ENCODE measurements at regions not wholly inside any gene's neighbourhood (a gene's known extent, or its start where the extent isn't known, plus 50 kb on each side); places are given as distances from the start of the nearest gene placed in this dataset.

GRCh38 chr11:95717314-95717713 is 72.3 kb downstream of the FAM76B start:
- DNase-seq (ENCODE audit: low read depth in 1 of 2, low spot score in 1 of 2), result no peak

- no peak for DNase-seq (ENCODE audit: low read depth in 1 of 2, low spot score in 1 of 2)
These were observed 73.3 kb downstream of the FAM76B start for GRCh38 chr11:95716266-95716665.

GRCh38 chr11:95715777-95716241 is 73.8 kb downstream of the FAM76B start:
- DNase-seq (ENCODE audit: low read depth in 1 of 2, low spot score in 1 of 2), result peak in 1 of 2 donors; percentile 12

GRCh38 chr11:95714843-95715776 is 74.5 kb downstream of the FAM76B start:
- DNase-seq (ENCODE audit: low read depth in 1 of 2, low spot score in 1 of 2), result no peak

GRCh38 chr11:95713428-95713827 is 76.2 kb downstream of the FAM76B start:
- no peak for DNase-seq (ENCODE audit: low read depth in 1 of 2, low spot score in 1 of 2)

- no peak for DNase-seq (ENCODE audit: low read depth in 1 of 2, low spot score in 1 of 2)
These were observed 77.7 kb downstream of the FAM76B start for GRCh38 chr11:95711945-95712221.

GRCh38 chr11:95711162-95711944 is 78.2 kb downstream of the FAM76B start:
- no peak for DNase-seq (ENCODE audit: low read depth in 1 of 2, low spot score in 1 of 2)

- no peak for DNase-seq (ENCODE audit: low read depth in 1 of 2, low spot score in 1 of 2)
These were observed 80.9 kb downstream of the FAM76B start for GRCh38 chr11:95708681-95709080.

GRCh38 chr11:95706974-95707387 is 82.6 kb downstream of the FAM76B start:
- no peak for DNase-seq (ENCODE audit: low read depth in 1 of 2, low spot score in 1 of 2)

GRCh38 chr11:95705485-95706124 is 84.0 kb downstream of the FAM76B start:
- peak; percentile 68 to 75 for DNase-seq (ENCODE audit: low read depth in 1 of 2, low spot score in 1 of 2)

GRCh38 chr11:95704865-95705264 is 84.7 kb downstream of the FAM76B start:
- no peak for DNase-seq (ENCODE audit: low read depth in 1 of 2, low spot score in 1 of 2)

GRCh38 chr11:95703049-95703448 is 86.5 kb downstream of the FAM76B start:
- no peak for DNase-seq (ENCODE audit: low read depth in 1 of 2, low spot score in 1 of 2)

GRCh38 chr11:95702526-95702925 is 87.1 kb downstream of the FAM76B start:
- DNase-seq (ENCODE audit: low read depth in 1 of 2, low spot score in 1 of 2), result no peak

- no peak for DNase-seq (ENCODE audit: low read depth in 1 of 2, low spot score in 1 of 2)
These were observed 89.1 kb downstream of the FAM76B start for GRCh38 chr11:95700471-95700817.

GRCh38 chr11:95699631-95700470 is 89.7 kb downstream of the FAM76B start:
- no peak for DNase-seq (ENCODE audit: low read depth in 1 of 2, low spot score in 1 of 2)

- DNase-seq (ENCODE audit: low read depth in 1 of 2, low spot score in 1 of 2), result no peak
These were observed 90.7 kb downstream of the FAM76B start for GRCh38 chr11:95698676-95699557.

GRCh38 chr11:95697614-95698408 is 91.8 kb downstream of the FAM76B start:
- no peak for DNase-seq (ENCODE audit: low read depth in 1 of 2, low spot score in 1 of 2)

- no peak for DNase-seq (ENCODE audit: low read depth in 1 of 2, low spot score in 1 of 2)
These were observed 94.4 kb downstream of the FAM76B start for GRCh38 chr11:95695181-95695580.

- DNase-seq (ENCODE audit: low read depth in 1 of 2, low spot score in 1 of 2), result no peak
These were observed 96.3 kb downstream of the FAM76B start for GRCh38 chr11:95693298-95693697.

All from activated T-helper 1 cell treated with anti-CD3 and anti-CD28 coated beads, Interleukin-2, amount 50 U/mL, for 16 hours (primary cell).